ENCODE measurements at regions not wholly inside any gene's neighbourhood (a gene's known extent, or its start where the extent isn't known, plus 50 kb on each side); places are given as distances from the start of the nearest gene placed in this dataset.
"Not testable (repeated sequence)": the region's sequence is repeated elsewhere in the genome, so short reads cannot be mapped to it uniquely, and the experiment has no call there.

GRCh38 chr10:9910446-9910845 lies 1107.2 kb upstream of the CELF2 start:
- no peak for DNase-seq

GRCh38 chr10:9911488-9911887 lies 1106.2 kb upstream of the CELF2 start:
- DNase-seq: no peak

GRCh38 chr10:9913876-9914514 lies 1103.7 kb upstream of the CELF2 start:
- DNase-seq: no peak

- no peak for DNase-seq
Measured at GRCh38 chr10:9921544-9921943, 1096.1 kb upstream of the CELF2 start.

GRCh38 chr10:9922126-9922870 lies 1095.4 kb upstream of the CELF2 start:
- no peak for DNase-seq

GRCh38 chr10:9926003-9926402 lies 1091.7 kb upstream of the CELF2 start:
- no peak for DNase-seq

- no peak for DNase-seq
Measured at GRCh38 chr10:9926881-9927280, 1090.8 kb upstream of the CELF2 start.

GRCh38 chr10:9939716-9940115 lies 1078.0 kb upstream of the CELF2 start:
- DNase-seq: no peak

GRCh38 chr10:9944690-9945089 lies 1073.0 kb upstream of the CELF2 start:
- DNase-seq: no peak

GRCh38 chr10:9950070-9950469 lies 1067.6 kb upstream of the CELF2 start:
- no peak for DNase-seq

GRCh38 chr10:9951481-9952257 lies 1066.0 kb upstream of the CELF2 start:
- no peak for DNase-seq

GRCh38 chr10:9957351-9957750 lies 1060.3 kb upstream of the CELF2 start:
- no peak for DNase-seq

- not testable (repeated sequence) for DNase-seq
Measured at GRCh38 chr10:9957876-9958275, 1059.8 kb upstream of the CELF2 start.

GRCh38 chr10:9965341-9965740 lies 1052.3 kb upstream of the CELF2 start:
- no peak for DNase-seq

GRCh38 chr10:9986786-9987185 lies 1030.9 kb upstream of the CELF2 start:
- no peak for DNase-seq

- DNase-seq: no peak
Measured at GRCh38 chr10:9987197-9987596, 1030.5 kb upstream of the CELF2 start.

GRCh38 chr10:9992661-9993060 lies 1025.0 kb upstream of the CELF2 start:
- DNase-seq: no peak

GRCh38 chr10:9994131-9994530 lies 1023.5 kb upstream of the CELF2 start:
- no peak for DNase-seq

- no peak for DNase-seq
Measured at GRCh38 chr10:9999627-10000026, 1018.0 kb upstream of the CELF2 start.

- no peak for DNase-seq
Measured at GRCh38 chr10:10007957-10008356, 1009.7 kb upstream of the CELF2 start.

GRCh38 chr10:10010397-10010796 lies 1007.3 kb upstream of the CELF2 start:
- DNase-seq: no peak

GRCh38 chr10:10014846-10015245 lies 1002.8 kb upstream of the CELF2 start:
- no peak for DNase-seq

GRCh38 chr10:10017716-10018115 lies 1000.0 kb upstream of the CELF2 start:
- no peak for DNase-seq

GRCh38 chr10:10020945-10021344 lies 996.7 kb upstream of the CELF2 start:
- DNase-seq: no peak

Measured in left hindlimb (tissue), 1 donor.